Activated CD4-positive, alpha-beta T cell treated with anti-CD3 and anti-CD28 coated beads for 24 hours (primary cell): ENCODE measurements at regions not wholly inside any gene's neighbourhood (a gene's known extent, or its start where the extent isn't known, plus 50 kb on each side); places are given as distances from the start of the nearest gene placed in this dataset.

ENCODE experiments used
- DNase-seq, 2 donors: peaks; one replicate each; pipeline ENCODE4 v3.0.0-alpha.2; 2020; ENCODE audit warnings: low read depth in 2 of 2

DNA sequence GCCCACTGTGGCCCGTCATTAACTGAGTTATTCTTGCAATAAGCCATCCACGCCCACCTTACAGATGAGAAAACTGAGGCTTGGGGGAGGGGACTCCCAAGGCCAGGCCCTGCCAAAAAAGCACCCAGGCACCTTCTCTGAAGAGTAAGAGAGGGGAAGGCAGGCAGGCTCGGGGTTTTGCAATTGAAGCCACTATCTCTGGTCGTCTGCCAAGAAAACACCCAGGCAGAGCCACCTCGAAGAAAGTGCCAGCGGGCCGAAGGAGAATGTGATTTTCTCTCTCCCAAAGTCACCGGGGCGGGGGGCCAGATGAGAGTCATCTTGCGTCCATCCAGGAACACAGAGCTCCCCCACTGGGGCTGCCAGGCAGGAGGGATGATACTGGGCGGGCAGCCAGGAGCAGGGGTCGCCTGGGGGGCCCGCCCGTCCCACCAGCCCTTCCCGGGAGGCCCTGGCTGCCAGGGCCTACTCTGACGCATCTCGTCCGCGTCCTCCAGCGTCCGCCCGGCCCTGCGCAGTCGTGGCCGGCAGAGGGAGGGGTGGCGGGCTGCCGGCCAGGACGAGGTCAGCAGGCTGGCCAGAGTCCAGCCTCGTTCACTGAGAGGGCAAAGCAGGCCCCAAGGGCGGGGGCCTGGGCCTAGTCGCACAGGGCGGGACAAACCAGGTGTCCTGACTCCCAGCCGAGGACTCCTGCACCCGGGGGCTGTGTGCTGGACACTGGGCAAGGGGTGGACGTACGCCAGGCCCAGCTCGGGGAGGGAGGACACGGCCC is 74.3 kb downstream of the RFLNA start:
- DNase-seq, result no peak

DNA sequence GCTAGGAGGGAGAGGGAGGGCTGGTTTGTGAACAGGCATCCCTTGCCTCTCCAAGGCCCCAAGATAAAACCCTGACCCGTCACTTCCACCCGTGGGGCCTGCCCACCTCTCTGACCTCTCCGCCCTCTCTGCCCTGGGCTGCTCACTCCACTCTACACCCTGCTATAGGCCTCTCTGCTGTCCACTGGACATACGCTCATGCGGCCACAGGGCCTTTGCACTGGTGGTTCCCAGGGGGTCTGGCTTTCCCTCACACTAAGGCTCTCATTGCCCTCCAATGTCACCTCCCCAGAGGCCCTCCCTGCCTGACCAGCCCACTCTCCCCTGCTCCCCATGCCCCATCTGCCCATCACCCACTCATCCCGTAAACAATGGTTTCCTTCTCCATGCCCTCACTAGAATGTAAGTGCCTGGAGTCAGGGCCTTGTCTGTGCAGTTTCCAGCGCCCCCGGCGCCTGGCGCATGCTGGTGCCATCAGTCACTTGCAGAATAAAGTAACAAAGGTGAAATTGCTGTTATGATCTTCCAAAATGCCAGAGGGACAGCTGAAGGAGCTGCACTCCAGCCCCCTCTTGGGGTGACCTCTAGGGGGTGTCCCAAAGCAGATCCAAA is 73.6 kb downstream of the RFLNA start:
- no peak for DNase-seq

DNA sequence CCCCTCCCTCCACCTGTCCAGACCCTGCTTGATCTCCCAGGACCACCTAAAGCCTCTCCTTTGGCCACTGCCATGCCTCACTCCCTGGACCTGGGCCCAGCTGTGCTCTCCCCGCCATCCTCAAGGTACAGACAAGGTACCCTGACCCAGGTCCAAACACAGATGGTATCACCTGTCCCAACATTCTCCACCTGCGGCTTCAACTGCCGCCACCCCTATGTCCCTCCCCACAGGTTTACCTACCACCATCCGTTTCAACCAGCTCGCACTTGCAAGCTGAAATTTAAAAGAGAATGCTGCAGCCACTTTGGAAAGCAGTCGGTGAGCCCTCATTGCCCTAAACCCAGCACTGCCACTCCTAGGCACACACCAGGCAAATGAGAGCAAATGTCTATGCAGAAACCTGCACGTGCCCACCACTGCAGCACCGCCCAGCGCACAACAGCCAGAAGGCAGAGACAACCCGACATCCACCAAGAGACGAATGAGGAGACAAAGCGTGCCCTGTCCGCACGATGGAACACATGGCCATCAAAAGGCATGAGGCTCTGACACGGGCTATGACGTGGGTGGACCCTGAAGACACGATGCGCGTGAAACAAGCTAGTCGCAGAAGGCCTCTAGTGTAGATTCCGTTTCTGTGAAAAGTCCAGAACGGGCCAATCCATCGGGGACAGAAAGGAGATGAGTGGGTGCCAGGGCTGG is 71.0 kb downstream of the RFLNA start:
- DNase-seq, result no peak
